Adrenal gland (tissue), 5 donors: ENCODE measurements at regions not wholly inside any gene's neighbourhood (a gene's known extent, or its start where the extent isn't known, plus 50 kb on each side); places are given as distances from the start of the nearest gene placed in this dataset.

Experiments
- CTCF ChIP-seq, 6 experiments: fragments of 450-650 bp in 4 of 6; fragments of 200-600 bp in 2 of 6; sonication (generic) in 1 of 6; IDR thresholded peaks; 1 replicate in 5 of 6; 2 replicates in 1 of 6; pipeline versions ENCODE4 v1.5.1 to v1.8.0; 2016 to 2021; ENCODE audit warnings: antibody characterized with exemption in 6 of 6, mild to moderate bottlenecking in 2 of 6, moderate library complexity in 1 of 6
- POLR2A ChIP-seq, 2 donors: fragments of 450-650 bp; IDR thresholded peaks; one replicate each; pipeline ENCODE4 v1.6.1; 2017; ENCODE audit warnings: antibody characterized with exemption in 2 of 2, mild to moderate bottlenecking in 2 of 2, moderate library complexity in 1 of 2
- donor health status: DM: no; HTN: no; CAD: no.

DNA sequence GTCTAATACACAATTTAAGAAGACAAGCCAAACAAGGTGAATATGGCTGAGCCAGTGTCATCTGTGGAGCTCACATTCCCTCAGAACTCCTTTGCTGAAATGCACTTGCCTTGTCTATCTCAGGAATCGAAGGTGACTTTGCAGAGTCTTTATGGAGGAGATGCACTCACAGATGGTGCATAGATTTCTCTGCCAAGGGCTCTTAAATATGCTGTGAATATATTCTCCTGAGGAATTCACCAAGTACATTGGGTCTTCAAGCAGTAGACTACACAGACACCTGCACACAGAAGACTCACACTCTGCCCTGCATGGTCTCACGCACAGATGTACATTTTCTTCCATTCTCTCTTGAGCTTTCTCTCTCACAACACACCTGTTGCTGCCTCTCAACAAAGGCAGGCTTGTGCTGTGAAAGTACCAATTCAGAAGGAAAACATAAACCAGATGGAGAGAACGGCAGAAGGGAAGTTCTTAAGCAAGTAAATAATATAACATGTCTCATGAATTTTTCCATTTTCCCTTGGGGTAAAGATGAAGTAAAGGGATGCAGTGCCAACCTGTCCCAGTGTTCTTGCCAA is 174.7 kb downstream of the DLEU7 start:
- TF ChIP-seq CTCF (IDR thresholded peaks at IDR 0.05): no peak
- no peak for TF ChIP-seq POLR2A (IDR thresholded peaks at IDR 0.05)
